ENCODE measurements at regions not wholly inside any gene's neighbourhood (a gene's known extent, or its start where the extent isn't known, plus 50 kb on each side); places are given as distances from the start of the nearest gene placed in this dataset.

- TF ChIP-seq CTCF (IDR thresholded peaks at IDR 0.05; ENCODE audit: low read length) (no peak), EZH2 (optimal IDR thresholded peaks at IDR 0.05; ENCODE audit: low read depth, low read length) (no peak), EZH2phosphoT487 (IDR thresholded peaks at IDR 0.05; ENCODE audit: low read length) (no peak)
These were observed 63.3 kb downstream of the IRX1 start for GRCh38 chr5:3658929-3659328.

Data from MM.1S (cell line).